LNCaP clone FGC (cell line): ENCODE measurements at regions not wholly inside any gene's neighbourhood (a gene's known extent, or its start where the extent isn't known, plus 50 kb on each side); places are given as distances from the start of the nearest gene placed in this dataset.
A peak's percentile ranks its signal among the peaks of the same experiment; 100 is the strongest.

Experiments
- DNase-seq: peaks from one replicate; pipeline ENCODE4 v3.0.0-alpha.2; 2011; ENCODE audit warnings: low read depth
- H3K4me3 ChIP-seq: 2 replicates; pipeline ENCODE4 v1.5.1; 2011; ENCODE audit warnings: mild to moderate bottlenecking, low read depth, low read length, control low read depth
- TF ChIP-seq, protein P1 (sequence below): IDR thresholded peaks from 2 replicates; pipeline ENCODE4 v1.5.1; 2012; ENCODE audit warnings: mild to moderate bottlenecking; ENCODE audit not compliant: control insufficient read depth, insufficient read depth; ENCODE audit errors: extremely low read depth

DNA sequence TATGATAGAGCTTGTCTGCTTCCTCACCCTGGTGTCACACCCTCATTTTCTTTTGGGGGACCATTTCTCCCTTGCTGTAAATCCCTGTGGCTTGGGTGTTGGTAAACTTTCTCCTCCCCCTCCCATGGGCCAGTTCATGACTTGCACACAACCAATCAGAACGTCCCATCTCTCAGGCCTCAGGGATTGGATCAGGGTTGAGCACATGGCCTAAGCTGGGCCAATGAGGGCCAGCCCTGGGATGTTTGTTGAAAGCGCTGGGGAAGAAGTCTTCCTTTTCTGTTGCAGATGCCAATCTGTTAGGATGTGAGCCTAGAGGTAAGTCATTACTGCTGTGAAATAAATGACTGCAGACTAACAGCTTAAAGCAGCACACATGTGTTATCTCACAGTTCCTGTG is 136.7 kb downstream of the AACS start:
- TF ChIP-seq, protein P1, sequence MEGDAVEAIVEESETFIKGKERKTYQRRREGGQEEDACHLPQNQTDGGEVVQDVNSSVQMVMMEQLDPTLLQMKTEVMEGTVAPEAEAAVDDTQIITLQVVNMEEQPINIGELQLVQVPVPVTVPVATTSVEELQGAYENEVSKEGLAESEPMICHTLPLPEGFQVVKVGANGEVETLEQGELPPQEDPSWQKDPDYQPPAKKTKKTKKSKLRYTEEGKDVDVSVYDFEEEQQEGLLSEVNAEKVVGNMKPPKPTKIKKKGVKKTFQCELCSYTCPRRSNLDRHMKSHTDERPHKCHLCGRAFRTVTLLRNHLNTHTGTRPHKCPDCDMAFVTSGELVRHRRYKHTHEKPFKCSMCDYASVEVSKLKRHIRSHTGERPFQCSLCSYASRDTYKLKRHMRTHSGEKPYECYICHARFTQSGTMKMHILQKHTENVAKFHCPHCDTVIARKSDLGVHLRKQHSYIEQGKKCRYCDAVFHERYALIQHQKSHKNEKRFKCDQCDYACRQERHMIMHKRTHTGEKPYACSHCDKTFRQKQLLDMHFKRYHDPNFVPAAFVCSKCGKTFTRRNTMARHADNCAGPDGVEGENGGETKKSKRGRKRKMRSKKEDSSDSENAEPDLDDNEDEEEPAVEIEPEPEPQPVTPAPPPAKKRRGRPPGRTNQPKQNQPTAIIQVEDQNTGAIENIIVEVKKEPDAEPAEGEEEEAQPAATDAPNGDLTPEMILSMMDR = no peak

DNA sequence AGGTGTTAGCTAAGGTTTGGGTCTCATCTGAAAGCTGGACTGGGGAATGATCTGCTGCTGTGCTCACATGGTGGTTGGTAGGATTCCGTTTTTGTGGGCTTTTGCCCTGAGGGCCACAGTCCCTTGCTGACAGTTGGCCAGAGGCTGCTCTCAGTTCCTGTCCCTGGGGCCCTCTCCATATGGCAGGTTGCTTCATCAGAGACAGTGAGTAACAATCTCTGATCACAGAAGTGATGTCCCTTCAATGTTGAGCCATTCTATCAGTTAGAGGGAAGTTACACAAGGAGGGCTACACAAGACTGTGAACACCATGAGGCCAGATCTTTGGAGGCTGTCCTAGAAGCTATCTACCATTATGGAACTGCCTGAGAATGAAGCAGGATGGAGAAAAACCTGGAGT is 137.2 kb downstream of the AACS start:
- H3K4me3 ChIP-seq = no peak overlapping the region
- no peak for DNase-seq
- TF ChIP-seq, protein P1 = no peak

More for the DNA sequence above, 136.7 kb downstream of the AACS start:
- H3K4me3 ChIP-seq = no peak overlapping the region
- DNase-seq = no peak

DNA sequence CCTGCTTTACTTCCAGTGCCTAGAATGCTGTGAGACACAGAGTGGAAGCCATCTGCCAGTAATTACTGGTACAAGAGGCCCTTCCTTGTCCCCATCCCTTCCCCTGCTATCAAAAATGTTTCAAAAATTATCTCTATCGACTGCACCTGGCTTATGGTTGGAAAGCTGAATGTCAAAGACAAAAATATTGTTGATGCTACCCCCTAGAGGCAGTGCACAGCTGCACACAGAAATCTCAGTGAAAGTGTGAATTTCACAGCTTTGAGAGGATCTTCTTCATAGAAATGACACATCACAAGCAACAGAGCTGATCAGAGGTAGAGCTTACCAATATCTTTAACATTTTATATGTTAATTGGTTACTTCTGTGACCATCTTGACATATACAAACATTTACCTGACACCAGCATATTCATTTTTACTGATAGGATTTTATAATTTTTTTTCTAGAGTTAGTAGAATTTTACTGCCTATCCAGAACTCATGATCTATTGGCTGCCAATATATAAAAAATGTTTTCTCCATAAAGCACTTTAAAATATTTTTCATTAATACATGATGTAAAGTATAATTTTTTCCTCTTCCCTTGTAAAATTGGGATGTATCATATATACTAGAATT is 138.0 kb downstream of the AACS start:
- DNase-seq = no peak
- TF ChIP-seq, protein P1 = peak; percentile 70
- no peak overlapping the region for H3K4me3 ChIP-seq

DNA sequence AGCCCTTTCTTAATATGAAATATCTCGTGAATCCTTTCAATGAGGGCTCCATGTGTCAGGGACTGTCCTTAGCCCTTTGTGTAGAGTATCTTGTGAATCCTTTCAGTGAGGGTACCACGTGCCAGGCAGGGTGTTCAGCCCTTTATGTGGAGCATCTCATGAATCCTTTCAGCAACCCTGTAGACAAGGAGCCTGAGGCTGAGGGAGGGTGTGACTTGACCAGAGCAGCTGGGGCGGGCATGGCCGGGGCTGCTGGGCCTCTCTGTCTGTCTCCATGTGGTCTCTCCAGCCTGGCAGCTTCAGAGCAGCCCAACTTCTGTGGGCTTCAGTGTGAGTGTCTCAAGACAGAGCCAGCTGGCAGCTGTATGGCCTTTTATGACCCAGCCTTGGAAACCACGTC is 140.2 kb downstream of the AACS start:
- TF ChIP-seq, protein P1 = no peak
- DNase-seq = no peak
- H3K4me3 ChIP-seq = no peak overlapping the region

GRCh38 chr12:125206711-125207110 is 141.5 kb downstream of the AACS start:
- DNase-seq = no peak
- no peak overlapping the region for H3K4me3 ChIP-seq
- TF ChIP-seq, protein P1 = no peak

DNA sequence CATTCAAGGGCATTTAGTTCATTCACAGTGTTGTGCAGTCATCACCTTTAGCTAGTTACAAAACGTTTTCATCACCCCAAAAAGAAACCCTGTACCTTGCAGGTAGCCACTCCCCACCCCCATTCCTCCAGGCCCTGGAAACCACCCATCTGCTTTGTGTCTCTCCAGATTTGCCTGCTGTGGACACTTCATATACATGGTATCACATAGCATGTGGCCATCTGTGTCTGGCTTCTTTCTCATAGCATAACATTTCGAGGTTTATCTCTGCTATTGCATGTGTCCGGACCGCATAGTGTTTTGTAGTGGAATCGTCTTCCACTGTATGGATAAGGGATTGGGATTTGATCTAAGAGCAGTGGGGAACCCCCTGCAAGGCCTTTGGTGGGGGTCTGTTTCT is 143.1 kb downstream of the AACS start:
- TF ChIP-seq, protein P1 = no peak
- no peak overlapping the region for H3K4me3 ChIP-seq
- no peak for DNase-seq

- TF ChIP-seq, protein P1 = no peak
- DNase-seq = no peak
Observed at GRCh38 chr12:125208942-125209341, 143.7 kb downstream of the AACS start.

More at GRCh38 chr12:125208942-125209341, 143.7 kb downstream of the AACS start:
- H3K4me3 ChIP-seq = no peak overlapping the region
